GM12878 (cell line): ENCODE measurements at regions not wholly inside any gene's neighbourhood (a gene's known extent, or its start where the extent isn't known, plus 50 kb on each side); places are given as distances from the start of the nearest gene placed in this dataset.

Experiments used
- ATAC-seq: fragments of 200-7000 bp; cut with Tn5 transposase; 3 replicates; pipeline ENCODE4 v1.9.1; 2020; ENCODE audit warnings: mild to moderate bottlenecking, moderate library complexity
- BruUV-seq: library from RNA; stranded (reverse); fragments of 400-500 nt; replicated peaks from 2 replicates; lab custom pipeline; 2021; lab: Mats Ljungman, UMichigan
- CTCF ChIA-PET: fragments of 300-600 bp; sonication (Branson Sonifier 250); formaldehyde crosslinking; extraction: SDS; loops from one replicate; lab custom pipeline; 2021; ENCODE audit warnings: inconsistent platforms; lab: Yijun Ruan, JAX
- POLR2A ChIA-PET: fragments of 350-600 bp; formaldehyde crosslinking; extraction: SDS; loops from one replicate; lab custom pipeline; 2021; ENCODE audit warnings: inconsistent platforms; lab: Charles Lee
- RAD21 ChIA-PET: fragments of 300-600 bp; sonication (Branson Sonifier 250); formaldehyde crosslinking; loops from one replicate; lab custom pipeline; 2023; ENCODE audit warnings: antibody characterized with exemption; ENCODE audit not compliant: unreplicated experiment; lab: Charles Lee
- SMC1A ChIA-PET: fragments of 300-600 bp; sonication (Branson Sonifier 250); formaldehyde crosslinking; loops from one replicate; lab custom pipeline; 2023; ENCODE audit not compliant: unreplicated experiment, uncharacterized antibody; lab: Charles Lee
- DNase-seq: peaks from one replicate; pipeline ENCODE4 v3.0.0-alpha.2; 2011; ENCODE audit warnings: low read depth, low spot score
- FAIRE-seq: peaks from 3 replicates; lab custom pipeline; 2011; peaks lifted over from hg19 to GRCh38; lab: Jason Lieb, UNC
- H2AFZ ChIP-seq: 2 replicates; pipeline ENCODE4 v1.6.0; 2011; ENCODE audit warnings: low read depth, low read length, control low read depth; ENCODE audit not compliant: control insufficient read depth
- H3K27ac ChIP-seq: 2 replicates; pipeline ENCODE4 v1.5.1; 2011; ENCODE audit warnings: control low read depth; ENCODE audit not compliant: control insufficient read depth, insufficient read depth
- H3K27me3 ChIP-seq, 2 experiments: replicated peaks in 1 of 2; 2 replicates each; pipeline versions ENCODE4 v1.6.0 to v1.6.1; 2011; ENCODE audit warnings: low read length in 1 of 2; ENCODE audit not compliant: control insufficient read depth in 2 of 2, insufficient read depth in 2 of 2
- H3K36me3 ChIP-seq, 2 experiments: 2 replicates each; pipeline ENCODE4 v1.5.1; 2011; ENCODE audit warnings: low read length in 1 of 2; ENCODE audit not compliant: control insufficient read depth in 2 of 2, insufficient read depth in 2 of 2
- H3K4me1 ChIP-seq: 2 replicates; pipeline ENCODE4 v1.6.1; 2011; ENCODE audit warnings: mild to moderate bottlenecking, low read length, moderate library complexity, mixed read lengths; ENCODE audit not compliant: control insufficient read depth, insufficient read depth
- H3K4me2 ChIP-seq: 2 replicates; pipeline ENCODE4 v1.6.0; 2011; ENCODE audit warnings: control low read depth; ENCODE audit not compliant: control insufficient read depth, insufficient read depth
- H3K4me3 ChIP-seq: fragments of 200-600 bp; sonication (generic); 2 replicates; pipeline ENCODE4 v1.5.1; 2016
- H3K79me2 ChIP-seq: 2 replicates; pipeline ENCODE4 v1.6.0; 2011; ENCODE audit warnings: low read length; ENCODE audit not compliant: control insufficient read depth, insufficient read depth
- H3K9ac ChIP-seq: 2 replicates; pipeline ENCODE4 v1.8.0; 2011; ENCODE audit warnings: low read length, control low read depth, mixed read lengths; ENCODE audit not compliant: control insufficient read depth, insufficient read depth
- H3K9me3 ChIP-seq: replicated peaks from 3 replicates; pipeline ENCODE4 v1.5.1; 2011; ENCODE audit warnings: mild to moderate bottlenecking, low read length; ENCODE audit not compliant: control insufficient read depth, insufficient read depth
- H4K20me1 ChIP-seq: 2 replicates; pipeline ENCODE4 v1.6.0; 2011; ENCODE audit not compliant: control insufficient read depth, insufficient read depth
- CBX5 ChIP-seq: sonication (generic); IDR thresholded peaks from 2 replicates; pipeline ENCODE4 v1.6.1; 2016; ENCODE audit warnings: low read depth, moderate library complexity, mild to moderate bottlenecking, inconsistent platforms
- CHD2 ChIP-seq: IDR thresholded peaks from 2 replicates; pipeline ENCODE4 v1.6.1; 2011; ENCODE audit warnings: low read depth, low read length, improper control_type of control experiment, borderline replicate concordance
- EED ChIP-seq: sonication (generic); IDR thresholded peaks from 2 replicates; pipeline ENCODE4 v1.6.1; 2016; ENCODE audit warnings: antibody characterized with exemption, low read depth
- EP300 ChIP-seq, 2 experiments: fragments of 150-350 bp in 1 of 2; IDR thresholded peaks; 2 replicates each; pipeline ENCODE4 v1.6.1; 2011 to 2012; ENCODE audit warnings: low read depth in 2 of 2, low read length in 2 of 2, borderline replicate concordance in 1 of 2, improper control_type of control experiment in 1 of 2, inconsistent platforms in 1 of 2; ENCODE audit not compliant: control insufficient read depth in 1 of 2
- FOS ChIP-seq: IDR thresholded peaks from 3 replicates; pipeline ENCODE4 v1.6.1; 2011; ENCODE audit warnings: borderline replicate concordance; ENCODE audit not compliant: insufficient read length; ENCODE audit errors: extremely low read depth
- FOXK2 ChIP-seq: fragments of 450-650 bp; IDR thresholded peaks from 2 replicates; pipeline ENCODE4 v1.6.1; 2017; ENCODE audit warnings: mild to moderate bottlenecking, moderate library complexity
- IRF5 ChIP-seq: fragments of 450-650 bp; IDR thresholded peaks from 2 replicates; pipeline ENCODE4 v1.6.1; 2017; ENCODE audit warnings: borderline replicate concordance
- KAT2A ChIP-seq: conservative IDR thresholded peaks from 2 replicates; pipeline ENCODE4 v1.6.1; 2011; ENCODE audit warnings: low read depth, low read length; ENCODE audit not compliant: control insufficient read depth
- KLF5 ChIP-seq: fragments of 450-650 bp; IDR thresholded peaks from 2 replicates; pipeline ENCODE4 v1.6.1; 2014; ENCODE audit warnings: mild to moderate bottlenecking; ENCODE audit not compliant: partially characterized antibody
- PAX5 ChIP-seq: IDR thresholded peaks from 2 replicates; pipeline ENCODE4 v1.6.1; 2011; ENCODE audit warnings: low read depth, low read length, borderline replicate concordance
- RELA ChIP-seq: fragments of 450-650 bp; IDR thresholded peaks from 2 replicates; pipeline ENCODE4 v1.8.0; 2014; ENCODE audit warnings: borderline replicate concordance; ENCODE audit not compliant: partially characterized antibody
- YBX1 ChIP-seq: fragments of 450-650 bp; IDR thresholded peaks from 2 replicates; pipeline ENCODE4 v1.6.1; 2016; ENCODE audit warnings: antibody characterized with exemption
- WGBS: methylation state at CpG from one replicate; pipeline ENCODE4 v1.1.6; 2016; ENCODE audit warnings: low lambda C conversion rate; ENCODE audit not compliant: insufficient replicate concordance, insufficient coverage; ENCODE audit errors: missing lambda C conversion rate; 5-methylcytosine and 5-hydroxymethylcytosine counted together
- in situ Hi-C: fragments of 300-500 bp; cut with MboI; formaldehyde crosslinking; loops from 9 replicates; pipeline ENCODE4 v1.14.3; 2018; ENCODE audit warnings: mixed read lengths
- intact Hi-C: fragments of 100-400 bp; cut with micrococcal nuclease; formaldehyde crosslinking; loops from one replicate; pipeline ENCODE4 v1.14.2; 2022; ENCODE audit not compliant: unreplicated experiment

GRCh38 chr7:125399408-125399807, 469.8 kb upstream of the POT1 start:
- H3K36me3 ChIP-seq: no peaks in the 10 kb centered on the region
- intact Hi-C loops: no loop called here
- H3K27me3 ChIP-seq: no peaks in the 10 kb centered on the region
- DNase-seq (no peak), FAIRE-seq (no peak), ATAC-seq (no peak)
- ChIA-PET SMC1A (interaction anchor here (0.6 to 1.8 kb wide), 2 partner anchors 13 to 148 kb away, joined by 3 to 5 read pairs; no protein-coding TSS in a partner anchor), RAD21 (no interaction called here), CTCF (no interaction called here), POLR2A (no interaction called here)
- no peak overlapping the region for H3K4me3 ChIP-seq
- WGBS: 52% methylated on average over 3 of the region's 3 CpGs
- H3K79me2 ChIP-seq: no peaks in the 10 kb centered on the region
- TF ChIP-seq YBX1: no peak
- no peak overlapping the region for H3K27ac ChIP-seq
- no peak overlapping the region for H2AFZ ChIP-seq
- no peak overlapping the region for H3K4me2 ChIP-seq
- H3K9ac ChIP-seq: no peak overlapping the region
- H4K20me1 ChIP-seq: no peaks in the 10 kb centered on the region
- no peaks in the 10 kb centered on the region for H3K4me1 ChIP-seq
- BruUV-seq: no TSS peak
- no peaks in the 10 kb centered on the region for H3K9me3 ChIP-seq
- in situ Hi-C loops: no loop called here

GRCh38 chr7:125396466-125397151, 467.0 kb upstream of the POT1 start:
- ChIA-PET CTCF (no interaction called here), POLR2A (no interaction called here), SMC1A (interaction anchor here (0.7 to 1.4 kb wide), 4 partner anchors 9 to 16 kb away, joined by 3 to 5 read pairs (median 4); no protein-coding TSS in a partner anchor), RAD21 (no interaction called here)
- ATAC-seq (no peak; the same call in 2 of the 3 replicates), FAIRE-seq (no peak), DNase-seq (no peak)
- no peak overlapping the region for H3K27ac ChIP-seq
- H3K36me3 ChIP-seq: no peaks in the 10 kb centered on the region
- no TSS peak for BruUV-seq
- TF ChIP-seq IRF5 (no peak), KAT2A (no peak), KLF5 (no peak), FOS (no peak), FOXK2 (no peak), RELA (no peak), PAX5 (no peak), CBX5 (no peak), EED (no peak), EP300 (IDR thresholded peaks at IDR 0.05; ENCODE audit: borderline replicate concordance in 1 of 2, control insufficient read depth in 1 of 2, low read depth in 2 of 2, low read length in 2 of 2) (no peak), CHD2 (no peak)
- no peaks in the 10 kb centered on the region for H3K4me1 ChIP-seq
- intact Hi-C loops: no loop called here
- in situ Hi-C loops: no loop called here
- no peak overlapping the region for H3K9ac ChIP-seq
- H3K79me2 ChIP-seq: no peaks in the 10 kb centered on the region
- WGBS: 8% methylated on average over 4 of the region's 4 CpGs
- no peaks in the 10 kb centered on the region for H3K9me3 ChIP-seq
- no peak overlapping the region for H2AFZ ChIP-seq
- H3K27me3 ChIP-seq: no peaks in the 10 kb centered on the region
- H3K4me2 ChIP-seq: no peak overlapping the region
- H4K20me1 ChIP-seq: no peaks in the 10 kb centered on the region
- H3K4me3 ChIP-seq: no peak overlapping the region
